Stomach (tissue), 4 donors: ENCODE measurements at regions not wholly inside any gene's neighbourhood (a gene's known extent, or its start where the extent isn't known, plus 50 kb on each side); places are given as distances from the start of the nearest gene placed in this dataset.

Experiments
- CTCF ChIP-seq, 7 experiments: fragments of 450-650 bp in 4 of 7; fragments of 200-600 bp in 3 of 7; sonication (generic) in 3 of 7; IDR thresholded peaks; one replicate each; pipeline ENCODE4 v1.5.1; 2016 to 2019; ENCODE audit warnings: antibody characterized with exemption in 7 of 7, control low read depth in 2 of 7, mild to moderate bottlenecking in 1 of 7
- EP300 ChIP-seq: sonication (generic); formaldehyde crosslinking; IDR thresholded peaks from one replicate; pipeline ENCODE4 v1.6.1; 2017; ENCODE audit warnings: antibody characterized with exemption

GRCh38 chr20:48394415-48395081 is 433.3 kb downstream of the PREX1 start:
- TF ChIP-seq EP300 = no peak
- TF ChIP-seq CTCF (IDR thresholded peaks at IDR 0.05) = no peak
